ENCODE measurements at regions not wholly inside any gene's neighbourhood (a gene's known extent, or its start where the extent isn't known, plus 50 kb on each side); places are given as distances from the start of the nearest gene placed in this dataset.

GRCh38 chr22:25413620-25414019 is 150.9 kb upstream of the GRK3 start:
- Histone ChIP-seq H3K36me3 (ENCODE audit: control insufficient read depth in 2 of 4, insufficient read depth in 4 of 4, low read length in 3 of 4) (no peaks in the 10 kb centered on the region), H3K9ac (replicated peaks in 1 of 4; ENCODE audit: extremely low read depth in 1 of 4, low read depth in 3 of 4, low read length in 3 of 4) (no peak overlapping the region), H4K8ac (ENCODE audit: extremely low read depth, insufficient read depth, low read length) (no peak overlapping the region), H3K23me2 (ENCODE audit: low read depth, low read length) (no peaks in the 10 kb centered on the region), H3K23ac (ENCODE audit: insufficient read length) (no peak overlapping the region), H2AFZ (ENCODE audit: low read length) (no peak overlapping the region), H4K20me1 (replicated peaks in 1 of 2; ENCODE audit: control insufficient read depth in 1 of 2, insufficient read depth in 2 of 2, low read length in 2 of 2) (no peaks in the 10 kb centered on the region), H3K4ac (replicated peaks; ENCODE audit: insufficient read length, low read depth, low read length) (no peak overlapping the region), H4K91ac (replicated peaks; ENCODE audit: insufficient read length, low read length) (no peak overlapping the region), H3K4me3 (ENCODE audit: extremely low read depth in 1 of 4, insufficient read depth in 2 of 4, low read depth in 3 of 4, low read length in 4 of 4) (no peak overlapping the region), H3K4me2 (ENCODE audit: insufficient read depth in 1 of 2, low read depth in 2 of 2, low read length in 2 of 2) (no peak overlapping the region), H2BK20ac (ENCODE audit: low read length) (no peak overlapping the region), H4K5ac (ENCODE audit: insufficient read length, low read depth, low read length) (no peak overlapping the region), H3K79me1 (ENCODE audit: low read depth, low read length) (no peaks in the 10 kb centered on the region), H3K79me2 (ENCODE audit: control insufficient read depth in 1 of 2, insufficient read depth in 2 of 2, low read length in 2 of 2) (no peaks in the 10 kb centered on the region), H2BK120ac (replicated peaks; ENCODE audit: low read depth, low read length) (no peak overlapping the region), H2BK5ac (ENCODE audit: low read depth, low read length) (no peak overlapping the region), H2BK15ac (ENCODE audit: low read length) (no peak overlapping the region), H3K27me3 (replicated peaks in 1 of 4; ENCODE audit: control insufficient read depth in 3 of 4, extremely low read depth in 1 of 4, insufficient read depth in 3 of 4, low read length in 3 of 4) (peaks cover 0 to 2% (median 0%) of the 10 kb centered on the region in 4 experiments; a peak in 1 of 7 replicates), H3K4me1 (replicated peaks in 1 of 4; ENCODE audit: control insufficient read depth in 3 of 4, insufficient read depth in 4 of 4, low read length in 3 of 4) (peaks cover 0 to 3% (median 0%) of the 10 kb centered on the region in 4 experiments; a peak in 1 of 7 replicates), H3K9me3 (ENCODE audit: insufficient read depth in 2 of 2, low read depth in 1 of 2, low read length in 1 of 2) (peaks cover 8 to 11% of the 10 kb centered on the region in 2 experiments), H3K56ac (replicated peaks; ENCODE audit: insufficient read length, low read depth, low read length) (no peak overlapping the region), H3K18ac (ENCODE audit: extremely low read depth, low read length) (no peak overlapping the region), H3K14ac (ENCODE audit: insufficient read length) (no peak overlapping the region), H3K27ac (ENCODE audit: low read depth, low read length) (no peak overlapping the region), H2AK5ac (ENCODE audit: low read depth, low read length) (no peak overlapping the region), H2BK12ac (ENCODE audit: low read depth, low read length) (no peak overlapping the region)
- FAIRE-seq (no peak), DNase-seq (ENCODE audit: low read depth in 1 of 2, low spot score in 2 of 2) (no peak)
- POLR2A ChIA-PET (ENCODE audit: partially characterized antibody): no interaction called here
- no peak for TF ChIP-seq RFX5 (IDR thresholded peaks at IDR 0.05; ENCODE audit: borderline replicate concordance, low read depth, low read length)
- TF ChIP-seq RNF2 (IDR thresholded peaks at IDR 0.05; ENCODE audit: borderline replicate concordance, low read depth, low read length, missing control alignments, poor library complexity, severe bottlenecking): no peak
- no peak for TF ChIP-seq TEAD4 (IDR thresholded peaks at IDR 0.05; ENCODE audit: low read depth, low read length)
- TF ChIP-seq SP2 (IDR thresholded peaks at IDR 0.05; ENCODE audit: low read length): no peak
- TF ChIP-seq SRF (IDR thresholded peaks at IDR 0.05; ENCODE audit: low read depth, low read length): no peak
- TF ChIP-seq SIX5 (IDR thresholded peaks at IDR 0.05; ENCODE audit: low read depth, low read length): no peak
- TF ChIP-seq POLR2A (IDR thresholded peaks at IDR 0.05; ENCODE audit: control extremely low read depth in 1 of 2, low read depth in 2 of 2, low read length in 2 of 2): no peak
- TF ChIP-seq CEBPB (IDR thresholded peaks at IDR 0.05; ENCODE audit: low read depth, low read length): no peak
- no peak for TF ChIP-seq CBX8 (IDR thresholded peaks at IDR 0.05; ENCODE audit: borderline replicate concordance, low read depth, low read length)
- TF ChIP-seq SAP30 (IDR thresholded peaks at IDR 0.05; ENCODE audit: insufficient read depth, insufficient replicate concordance, low read length): no peak
- no peak for TF ChIP-seq HDAC6 (IDR thresholded peaks at IDR 0.05; ENCODE audit: low read depth, low read length)
- no peak for TF ChIP-seq RXRA (IDR thresholded peaks at IDR 0.05; ENCODE audit: insufficient read depth, low read depth, low read length)
- TF ChIP-seq GABPA (IDR thresholded peaks at IDR 0.05; ENCODE audit: borderline replicate concordance, insufficient read depth, low read length): no peak
- no peak for TF ChIP-seq SIN3A (conservative IDR thresholded peaks at IDR 0.05 in 1 of 2, IDR thresholded peaks at IDR 0.05 in 1 of 2; ENCODE audit: low read depth in 1 of 2, low read length in 2 of 2)
- CTCF ChIA-PET (ENCODE audit: partially characterized antibody): interaction anchor here (1.5 kb wide), 1 partner anchor 38 kb away, joined by 3 read pairs; no protein-coding TSS in a partner anchor
- 93% methylated on average over 1 of the region's 1 CpG; no CpG with 5 or more reads in 1 of the 2 experiments for WGBS, 2 experiments (ENCODE audit: extremely low coverage in 1 of 2, insufficient coverage in 1 of 2, insufficient read length in 1 of 2, insufficient replicate concordance in 2 of 2, low coverage in 1 of 2, low lambda C conversion rate in 2 of 2, missing lambda C conversion rate in 1 of 2)

Data from H1 (cell line).